Heart left ventricle (tissue), 16 donors: ENCODE measurements at regions not wholly inside any gene's neighbourhood (a gene's known extent, or its start where the extent isn't known, plus 50 kb on each side); places are given as distances from the start of the nearest gene placed in this dataset.

Experiments used
- ATAC-seq, 4 donors: fragments of 200-7000 bp; cut with Tn5 transposase; one replicate each; pipeline ENCODE4 v1.9.1; 2020 to 2022; ENCODE audit warnings: moderate library complexity in 4 of 4, mild to moderate bottlenecking in 3 of 4, moderate number of reproducible peaks in 1 of 4
- DNase-seq, 5 donors: peaks; one replicate each; pipeline ENCODE4 v3.0.0-alpha.2; 2020
- H3K27ac ChIP-seq, 12 donors: fragments of 200-600 bp; sonication (generic) in 4 of 12; one replicate each; pipeline versions ENCODE4 v1.5.0 to v1.8.0; 2016 to 2022; ENCODE audit warnings: mild to moderate bottlenecking in 2 of 12
- H3K27me3 ChIP-seq, 9 donors: fragments of 200-600 bp; sonication (generic) in 2 of 9; one replicate each; pipeline versions ENCODE4 v1.5.1 to v1.8.0; 2016 to 2022; ENCODE audit warnings: mild to moderate bottlenecking in 3 of 9
- H3K36me3 ChIP-seq, 9 donors: fragments of 200-600 bp; sonication (generic) in 2 of 9; one replicate each; pipeline versions ENCODE4 v1.5.0 to v1.8.0; 2018 to 2022; ENCODE audit warnings: mild to moderate bottlenecking in 2 of 9
- H3K4me1 ChIP-seq, 12 donors: fragments of 200-600 bp; sonication (generic) in 4 of 12; one replicate each; pipeline versions ENCODE4 v1.5.0 to v1.8.0; 2016 to 2022; ENCODE audit warnings: mild to moderate bottlenecking in 3 of 12
- H3K4me3 ChIP-seq, 12 donors: fragments of 200-600 bp; sonication (generic) in 4 of 12; one replicate each; pipeline versions ENCODE4 v1.5.0 to v1.8.0; 2017 to 2022; ENCODE audit warnings: mild to moderate bottlenecking in 9 of 12, moderate library complexity in 4 of 12
- H3K9me3 ChIP-seq, 12 donors: fragments of 200-600 bp; sonication (generic) in 4 of 12; one replicate each; pipeline versions ENCODE4 v1.5.0 to v1.8.0; 2016 to 2022; ENCODE audit warnings: mild to moderate bottlenecking in 1 of 12
- POLR2A ChIP-seq, 2 donors: fragments of 450-650 bp; IDR thresholded peaks; one replicate each; pipeline ENCODE4 v1.6.1; 2017; ENCODE audit warnings: antibody characterized with exemption in 2 of 2, mild to moderate bottlenecking in 2 of 2, moderate library complexity in 2 of 2
- WGBS, 4 donors: extraction: QIAGEN DNeasy Blood & Tissue Kit in 2 of 4; methylation state at CpG; one replicate each; pipeline versions ENCODE4 v1.1.5 to v1.1.7; 2013 to 2018; 5-methylcytosine and 5-hydroxymethylcytosine counted together
- intact Hi-C, 10 donors: fragments of 100-400 bp; cut with DNase I; formaldehyde crosslinking; loops; one replicate each; pipeline versions ENCODE4 v1.11.1 to v1.14.2; 2022
- TF ChIP-seq, protein P1 (sequence below), 12 donors: fragments of 200-600 bp; sonication (generic) in 4 of 12; IDR thresholded peaks; one replicate each; pipeline versions ENCODE4 v1.5.0 to v1.8.0; 2018 to 2022; ENCODE audit warnings: antibody characterized with exemption in 12 of 12, mild to moderate bottlenecking in 5 of 12
- donor health status: ischemic (EF 13 %, LVEDD 7.1; RV severe dilation, severe dysfunction).
- donor health status: healthy with polysubstance abuse.
- donor health status: DM: no; HTN: yes; CAD: no.
- donor health status: DM: no; HTN: no; CAD: no.
- donor health status: ischemic (EF 25% LVEDD 6.9; RV normal size, moderate dysfunction).
- donor health status: ischemic (EF 25% LVEDD 5.7; RV mildly dilated, moderate dysfunction).
- donor health status: healthy.
- donor health status: DM: yes; HTN: yes; CAD: no.
- donor health status: ischemic (EF 35%, LVEDD 5.7; RV mildly dilated, moderate dysfunction).
- donor health status: nonischemic (EF 11% LVEDD 7.7; RV severe dilation, severe dysfunction).
- donor health status: DM: yes; HTN: yes; CAD: no.
- donor health status: PGD.
- donor health status: ischemic (EF 29% LVEDD 5.4; RV normal size, mild dysfunction).
- donor health status: nonischemic (EF 23%, LVEDD 6.1; RV moderate dilation, normal function).

DNA sequence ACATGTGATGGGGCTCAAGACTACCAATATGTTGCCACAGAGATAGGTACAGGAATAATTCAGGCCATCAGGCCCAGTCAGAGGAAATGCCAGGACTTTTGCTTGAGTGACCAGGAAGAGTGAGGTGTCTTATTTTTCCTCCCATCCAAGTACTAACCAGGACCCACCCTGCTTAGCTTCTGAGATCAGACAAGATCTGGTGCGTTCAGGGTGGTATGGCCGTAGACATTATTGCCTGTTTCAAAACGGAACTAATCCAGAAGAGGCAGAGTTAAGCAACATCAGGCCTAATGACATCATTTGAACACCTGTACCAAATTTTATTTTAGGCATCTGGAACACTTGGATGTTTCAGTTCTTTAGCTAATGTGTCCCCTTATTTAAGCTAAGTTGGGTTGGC, 205.5 kb upstream of the POU2AF2 start:
- intact Hi-C loops: no loop called here
- Histone ChIP-seq H3K36me3 (no peaks in the 10 kb centered on the region), H3K27ac (no peak overlapping the region), H3K9me3 (peaks cover 0 to 5% (median 0%) of the 10 kb centered on the region in 12 donors), H3K4me3 (no peak overlapping the region), H3K27me3 (no peaks in the 10 kb centered on the region), H3K4me1 (peaks cover 0 to 2% (median 0%) of the 10 kb centered on the region in 12 donors)
- DNase-seq (no peak), ATAC-seq (no peak)
- TF ChIP-seq, protein P1, sequence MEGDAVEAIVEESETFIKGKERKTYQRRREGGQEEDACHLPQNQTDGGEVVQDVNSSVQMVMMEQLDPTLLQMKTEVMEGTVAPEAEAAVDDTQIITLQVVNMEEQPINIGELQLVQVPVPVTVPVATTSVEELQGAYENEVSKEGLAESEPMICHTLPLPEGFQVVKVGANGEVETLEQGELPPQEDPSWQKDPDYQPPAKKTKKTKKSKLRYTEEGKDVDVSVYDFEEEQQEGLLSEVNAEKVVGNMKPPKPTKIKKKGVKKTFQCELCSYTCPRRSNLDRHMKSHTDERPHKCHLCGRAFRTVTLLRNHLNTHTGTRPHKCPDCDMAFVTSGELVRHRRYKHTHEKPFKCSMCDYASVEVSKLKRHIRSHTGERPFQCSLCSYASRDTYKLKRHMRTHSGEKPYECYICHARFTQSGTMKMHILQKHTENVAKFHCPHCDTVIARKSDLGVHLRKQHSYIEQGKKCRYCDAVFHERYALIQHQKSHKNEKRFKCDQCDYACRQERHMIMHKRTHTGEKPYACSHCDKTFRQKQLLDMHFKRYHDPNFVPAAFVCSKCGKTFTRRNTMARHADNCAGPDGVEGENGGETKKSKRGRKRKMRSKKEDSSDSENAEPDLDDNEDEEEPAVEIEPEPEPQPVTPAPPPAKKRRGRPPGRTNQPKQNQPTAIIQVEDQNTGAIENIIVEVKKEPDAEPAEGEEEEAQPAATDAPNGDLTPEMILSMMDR (IDR thresholded peaks at IDR 0.05): no peak
- TF ChIP-seq POLR2A (IDR thresholded peaks at IDR 0.05): no peak
- WGBS, 4 donors: 75 to 89% (median 83%) methylated on average over 3 of the region's 3 CpGs

DNA sequence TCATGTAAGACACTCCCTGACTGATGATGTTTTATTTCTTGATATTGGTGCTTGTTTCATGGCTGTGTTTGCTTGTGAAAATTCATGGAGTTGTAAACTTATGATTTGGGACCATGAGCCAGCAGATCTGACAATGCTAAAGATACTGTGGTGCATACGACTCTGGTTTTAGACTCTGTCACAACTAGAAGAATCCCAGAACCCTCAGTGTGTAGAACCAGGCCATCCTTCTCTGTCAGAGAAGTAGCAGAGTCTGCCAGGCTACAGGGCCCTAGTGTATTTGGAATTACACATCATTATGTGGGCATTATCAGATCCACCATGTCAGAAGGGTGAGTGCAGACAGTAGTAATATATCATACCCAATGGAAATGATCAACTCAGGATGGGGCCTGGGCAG, 209.8 kb upstream of the POU2AF2 start:
- peaks cover 0 to 9% (median 0%) of the 10 kb centered on the region in 12 donors for H3K9me3 ChIP-seq
- no peaks in the 10 kb centered on the region for H3K27me3 ChIP-seq
- no peaks in the 10 kb centered on the region for H3K4me1 ChIP-seq
- intact Hi-C loops: no loop called here
- H3K27ac ChIP-seq: no peak overlapping the region
- no peak for TF ChIP-seq POLR2A (IDR thresholded peaks at IDR 0.05)
- TF ChIP-seq, protein P1 (IDR thresholded peaks at IDR 0.05): no peak
- 60 to 80% (median 75%) methylated on average over 1 of the region's 1 CpG for WGBS, 4 donors
- DNase-seq (no peak), ATAC-seq (no peak)
- H3K4me3 ChIP-seq: no peak overlapping the region
- H3K36me3 ChIP-seq: no peaks in the 10 kb centered on the region

DNA sequence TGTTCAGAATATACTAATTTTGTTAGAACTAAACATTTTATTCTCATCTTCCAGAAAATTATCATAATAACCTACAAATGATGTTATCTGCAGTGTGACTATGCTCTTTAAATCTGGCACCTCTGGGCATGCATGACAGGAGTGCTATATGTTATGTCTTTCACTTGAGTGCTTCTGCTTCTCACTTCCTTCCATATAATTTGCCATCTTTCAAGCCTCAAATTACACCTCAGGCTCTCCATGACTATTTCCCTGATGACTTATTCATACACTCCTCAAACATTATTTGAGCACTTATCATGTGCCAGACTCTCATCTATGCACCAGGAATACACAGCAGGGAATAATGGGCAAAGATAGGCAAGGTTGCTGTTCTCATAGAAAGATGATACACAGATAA, 219.3 kb upstream of the POU2AF2 start:
- Histone ChIP-seq H3K27ac (no peak overlapping the region), H3K9me3 (peaks cover 0 to 25% (median 3%) of the 10 kb centered on the region in 12 donors), H3K4me1 (peaks cover 0 to 1% (median 0%) of the 10 kb centered on the region in 12 donors), H3K4me3 (no peak overlapping the region), H3K27me3 (no peaks in the 10 kb centered on the region), H3K36me3 (no peaks in the 10 kb centered on the region)
- TF ChIP-seq, protein P1 (IDR thresholded peaks at IDR 0.05): no peak
- TF ChIP-seq POLR2A (IDR thresholded peaks at IDR 0.05): no peak
- no peak for DNase-seq
- intact Hi-C loops: no loop called here
- no peak for ATAC-seq

DNA sequence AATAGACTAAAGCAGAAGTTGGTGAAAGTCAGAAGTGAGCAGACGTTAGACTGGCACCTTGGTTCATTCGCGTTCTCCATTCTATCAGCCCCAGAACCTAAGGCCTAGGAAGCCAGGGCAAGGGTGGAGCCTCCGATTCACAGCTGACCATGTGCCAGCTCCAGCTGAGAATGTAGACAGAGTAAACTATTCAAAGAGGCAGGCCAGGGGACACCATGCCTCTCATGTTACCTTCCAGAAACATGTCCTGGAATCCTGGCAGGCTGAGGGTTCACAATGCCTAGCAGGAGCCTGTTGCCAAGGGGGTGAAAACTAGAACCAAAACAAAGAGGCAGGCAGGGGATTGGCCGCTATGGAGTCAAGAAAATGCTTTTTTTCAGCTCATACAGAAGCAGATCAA, 224.4 kb upstream of the POU2AF2 start:
- H3K9me3 ChIP-seq: no peaks in the 10 kb centered on the region
- intact Hi-C loops: no loop called here
- H3K27ac ChIP-seq: no peak overlapping the region
- no peak for TF ChIP-seq POLR2A (IDR thresholded peaks at IDR 0.05)
- TF ChIP-seq, protein P1 (IDR thresholded peaks at IDR 0.05): no peak
- 75 to 86% (median 84%) methylated on average over 5 of the region's 5 CpGs for WGBS, 4 donors
- no peak overlapping the region for H3K4me3 ChIP-seq
- no peaks in the 10 kb centered on the region for H3K27me3 ChIP-seq
- H3K4me1 ChIP-seq: peaks cover 0 to 34% (median 0%) of the 10 kb centered on the region in 12 donors
- H3K36me3 ChIP-seq: no peaks in the 10 kb centered on the region
- DNase-seq (no peak), ATAC-seq (no peak)
